Endothelial cell of umbilical vein (primary cell): ENCODE measurements at regions not wholly inside any gene's neighbourhood (a gene's known extent, or its start where the extent isn't known, plus 50 kb on each side); places are given as distances from the start of the nearest gene placed in this dataset.
"Not testable (repeated sequence)": the region's sequence is repeated elsewhere in the genome, so short reads cannot be mapped to it uniquely, and the experiment has no call there.

Experiments
- BruUV-seq: library from RNA; stranded (reverse); fragments of 400-500 nt; replicated peaks from 2 replicates; lab custom pipeline; 2021; lab: Mats Ljungman, UMichigan
- CTCF ChIA-PET: fragments of 300-600, 350-600 bp; sonication (Branson Sonifier 250); formaldehyde crosslinking; loops from one replicate; lab custom pipeline; 2021; ENCODE audit warnings: antibody characterized with exemption, inconsistent platforms; lab: Charles Lee
- POLR2A ChIA-PET: fragments of 300-600, 350-600 bp; sonication (Branson Sonifier 250); formaldehyde crosslinking; loops from one replicate; lab custom pipeline; 2021; ENCODE audit warnings: antibody characterized with exemption, inconsistent platforms; lab: Charles Lee
- DNase-seq: peaks from one replicate; pipeline ENCODE4 v3.0.0-alpha.2; 2011; ENCODE audit warnings: low read depth, low spot score
- FAIRE-seq: peaks from 2 replicates; lab custom pipeline; 2011; peaks lifted over from hg19 to GRCh38; lab: Jason Lieb, UNC
- H2AFZ ChIP-seq: 2 replicates; pipeline ENCODE4 v1.6.0; 2012; ENCODE audit warnings: low read depth, low read length, control low read depth, inconsistent platforms
- H3K27ac ChIP-seq: 2 replicates; pipeline ENCODE4 v1.5.1; 2011; ENCODE audit warnings: low read depth, mild to moderate bottlenecking, control low read depth, low read length, moderate library complexity; ENCODE audit not compliant: insufficient read depth
- H3K27me3 ChIP-seq, 2 experiments: 2 replicates each; pipeline versions ENCODE4 v1.6.0 to v1.6.1; 2011; ENCODE audit warnings: low read length in 2 of 2, mixed read lengths in 1 of 2; ENCODE audit not compliant: control insufficient read depth in 2 of 2, insufficient read depth in 2 of 2
- H3K36me3 ChIP-seq, 2 experiments: 2 replicates in 1 of 2; 3 replicates in 1 of 2; pipeline ENCODE4 v1.5.1; 2011; ENCODE audit warnings: low read length in 2 of 2, mild to moderate bottlenecking in 1 of 2, moderate library complexity in 1 of 2; ENCODE audit not compliant: control insufficient read depth in 2 of 2, insufficient read depth in 2 of 2; ENCODE audit errors: extremely low read depth in 1 of 2
- H3K4me1 ChIP-seq: 3 replicates; pipeline ENCODE4 v1.5.1; 2011; ENCODE audit warnings: mild to moderate bottlenecking, low read length; ENCODE audit not compliant: control insufficient read depth, insufficient read depth; ENCODE audit errors: extremely low read depth
- H3K4me2 ChIP-seq: 2 replicates; pipeline ENCODE4 v1.6.1; 2011; ENCODE audit warnings: low read length, control low read depth, mixed read lengths; ENCODE audit not compliant: insufficient read depth
- H3K4me3 ChIP-seq, 3 experiments: fragments of 200-600 bp in 1 of 3; sonication (generic), shearing (Covaris generic) in 1 of 3; replicated peaks in 1 of 3; 2 replicates each; pipeline ENCODE4 v1.5.1; 2011 to 2016; ENCODE audit warnings: control low read depth in 3 of 3, low read length in 3 of 3, mild to moderate bottlenecking in 2 of 3, inconsistent platforms in 1 of 3, low read depth in 1 of 3, moderate library complexity in 1 of 3; ENCODE audit not compliant: insufficient read depth in 1 of 3
- H3K79me2 ChIP-seq: 2 replicates; pipeline ENCODE4 v1.6.0; 2012; ENCODE audit warnings: low read length, inconsistent platforms; ENCODE audit not compliant: control insufficient read depth, insufficient read depth
- H3K9ac ChIP-seq: replicated peaks from 2 replicates; pipeline ENCODE3; 2011; ENCODE audit warnings: low read length, control low read depth; ENCODE audit not compliant: insufficient read depth; ENCODE audit errors: extremely low read depth
- H3K9me1 ChIP-seq: replicated peaks from 3 replicates; pipeline ENCODE4 v1.6.0; 2011; ENCODE audit warnings: mild to moderate bottlenecking, low read length; ENCODE audit not compliant: control insufficient read depth, insufficient read depth; ENCODE audit errors: extremely low read depth
- H3K9me3 ChIP-seq: replicated peaks from 2 replicates; pipeline ENCODE4 v1.5.1; 2012; ENCODE audit warnings: low read length, inconsistent platforms; ENCODE audit not compliant: control insufficient read depth, insufficient read depth
- H4K20me1 ChIP-seq: replicated peaks from 2 replicates; pipeline ENCODE3; 2011; ENCODE audit warnings: mild to moderate bottlenecking, low read length; ENCODE audit not compliant: control insufficient read depth, insufficient read depth; ENCODE audit errors: extremely low read depth
- CTCF ChIP-seq, 2 donors: IDR thresholded peaks; 1 replicate in 1 of 2; 2 replicates in 1 of 2; pipeline ENCODE4 v1.5.1; 2011; ENCODE audit warnings: low read length in 2 of 2, mild to moderate bottlenecking in 2 of 2, moderate library complexity in 2 of 2, control low read depth in 1 of 2, inconsistent platforms in 1 of 2, low read depth in 1 of 2; ENCODE audit not compliant: insufficient read depth in 1 of 2; ENCODE audit errors: extremely low read depth in 1 of 2
- EZH2 ChIP-seq: IDR thresholded peaks from 2 replicates; pipeline ENCODE4 v1.6.1; 2012; ENCODE audit warnings: borderline replicate concordance, low read depth, mild to moderate bottlenecking, moderate library complexity, low read length, inconsistent platforms; ENCODE audit not compliant: severe bottlenecking
- FOS ChIP-seq: IDR thresholded peaks from 2 replicates; pipeline ENCODE4 v1.6.1; 2011; ENCODE audit warnings: mild to moderate bottlenecking, low read length, moderate library complexity, borderline replicate concordance; ENCODE audit not compliant: insufficient read depth
- GATA2 ChIP-seq: IDR thresholded peaks from 2 replicates; pipeline ENCODE4 v1.7.0; 2011; ENCODE audit warnings: low read depth, mild to moderate bottlenecking, moderate library complexity, mixed read lengths, low read length; ENCODE audit not compliant: insufficient read length, insufficient read depth
- JUN ChIP-seq: IDR thresholded peaks from 2 replicates; pipeline ENCODE4 v1.6.1; 2011; ENCODE audit warnings: borderline replicate concordance, low read depth; ENCODE audit not compliant: insufficient read length, insufficient read depth
- MAX ChIP-seq: IDR thresholded peaks from 2 replicates; pipeline ENCODE4 v1.6.1; 2011; ENCODE audit not compliant: insufficient read depth, insufficient read length
- MYC ChIP-seq: IDR thresholded peaks from one replicate; pipeline ENCODE4 v1.6.1; 2011; ENCODE audit warnings: mild to moderate bottlenecking, low read depth, low read length
- POLR2A ChIP-seq: IDR thresholded peaks from 2 replicates; pipeline ENCODE4 v1.6.1; 2012; ENCODE audit warnings: low read depth, mild to moderate bottlenecking, control low read depth, low read length
- POLR2AphosphoS5 ChIP-seq: IDR thresholded peaks from 2 replicates; pipeline ENCODE4 v1.6.1; 2012; ENCODE audit warnings: low read depth, mild to moderate bottlenecking, control low read depth, low read length, moderate library complexity; ENCODE audit not compliant: insufficient read depth
- dilution Hi-C: fragments of 300-500 bp; cut with MboI; formaldehyde crosslinking; loops from one replicate; pipeline ENCODE4 v1.15.0; 2019; ENCODE audit warnings: low sequenced_read_pairs; ENCODE audit not compliant: extremely low pct_ligation_motif_present
- intact Hi-C: fragments of 100-400 bp; cut with micrococcal nuclease; formaldehyde crosslinking; loops from one replicate; pipeline ENCODE4 v1.10.0; 2022

GRCh38 chr10:47166405-47166777 lies 133.6 kb upstream of the GDF10 start:
- Histone ChIP-seq H3K9ac (no peak overlapping the region), H3K27ac (no peak overlapping the region), H3K4me2 (no peak overlapping the region), H3K9me1 (no peaks in the 10 kb centered on the region), H3K4me3 (no peak overlapping the region), H3K36me3 (no peaks in the 10 kb centered on the region), H3K4me1 (no peaks in the 10 kb centered on the region), H3K9me3 (no peaks in the 10 kb centered on the region), H3K27me3 (no peaks in the 10 kb centered on the region), H3K79me2 (no peaks in the 10 kb centered on the region), H4K20me1 (no peaks in the 10 kb centered on the region), H2AFZ (no peak overlapping the region)
- intact Hi-C loops, result no loop called here
- POLR2A ChIA-PET, result no interaction called here
- DNase-seq (no peak), FAIRE-seq (no peak)
- CTCF ChIA-PET, result interaction anchor here (0.9 to 1.2 kb wide), 2 partner anchors 12 to 14 kb away, joined by 3 read pairs; no protein-coding TSS in a partner anchor
- dilution Hi-C loops, result no loop called here
- TF ChIP-seq MYC (no peak), CTCF (IDR thresholded peaks at IDR 0.05; ENCODE audit: extremely low read depth in 1 of 2, insufficient read depth in 1 of 2, low read depth in 1 of 2, low read length in 2 of 2) (no peak), EZH2 (no peak), GATA2 (no peak), POLR2A (no peak), JUN (no peak), POLR2AphosphoS5 (no peak), MAX (no peak), FOS (no peak)
- BruUV-seq, result no TSS peak

GRCh38 chr10:47166808-47167581 lies 133.0 kb upstream of the GDF10 start:
- not testable (repeated sequence) for H3K27ac ChIP-seq

More at GRCh38 chr10:47166808-47167581, 133.0 kb upstream of the GDF10 start:
- intact Hi-C loops, H4K20me1 ChIP-seq, H3K4me2 ChIP-seq, H3K79me2 ChIP-seq, FAIRE-seq, H3K9ac ChIP-seq, H3K9me3 ChIP-seq, DNase-seq, dilution Hi-C loops, H2AFZ ChIP-seq, H3K9me1 ChIP-seq, H3K36me3 ChIP-seq, H3K4me1 ChIP-seq, H3K27me3 ChIP-seq, POLR2A ChIA-PET, H3K4me3 ChIP-seq, BruUV-seq: not testable (repeated sequence)
- CTCF ChIA-PET, result interaction anchor here (0.9 kb wide), 1 partner anchor 15 kb away, joined by 3 read pairs; no protein-coding TSS in a partner anchor
